ENCODE measurements at regions not wholly inside any gene's neighbourhood (a gene's known extent, or its start where the extent isn't known, plus 50 kb on each side); places are given as distances from the start of the nearest gene placed in this dataset.

DNA sequence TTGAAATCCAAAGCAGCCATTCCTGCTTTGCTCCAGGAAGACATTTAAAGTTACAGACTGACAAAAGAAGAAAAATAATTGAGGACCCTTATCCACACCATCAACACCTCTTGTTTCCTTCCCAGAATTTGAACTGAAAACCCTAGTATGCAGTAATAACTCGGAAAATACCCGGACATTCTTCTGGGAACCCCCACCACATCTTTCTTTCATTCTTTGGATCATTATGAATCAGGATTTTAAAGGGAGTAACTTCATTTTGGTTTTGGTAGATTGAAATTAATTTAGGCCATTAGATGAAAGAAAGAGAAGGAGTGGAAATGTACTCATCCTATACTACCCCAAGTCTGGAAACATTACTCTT lies 213.8 kb upstream of the MARCKS start:
- TF ChIP-seq GATA1 (IDR thresholded peaks at IDR 0.05; ENCODE audit: low read depth, low read length): no peak
- TF ChIP-seq POLR2A (IDR thresholded peaks at IDR 0.05; ENCODE audit: low read length): no peak
